GM18873 (cell line): ENCODE measurements at regions not wholly inside any gene's neighbourhood (a gene's known extent, or its start where the extent isn't known, plus 50 kb on each side); places are given as distances from the start of the nearest gene placed in this dataset.

Experiments used
- ATAC-seq: cut with Tn5 transposase; IDR thresholded peaks from one replicate; pipeline ENCODE4 v1.9.1; 2021; ENCODE audit warnings: mild to moderate bottlenecking, moderate library complexity, moderate number of reproducible peaks; ENCODE audit not compliant: unreplicated experiment, low FRiP score

DNA sequence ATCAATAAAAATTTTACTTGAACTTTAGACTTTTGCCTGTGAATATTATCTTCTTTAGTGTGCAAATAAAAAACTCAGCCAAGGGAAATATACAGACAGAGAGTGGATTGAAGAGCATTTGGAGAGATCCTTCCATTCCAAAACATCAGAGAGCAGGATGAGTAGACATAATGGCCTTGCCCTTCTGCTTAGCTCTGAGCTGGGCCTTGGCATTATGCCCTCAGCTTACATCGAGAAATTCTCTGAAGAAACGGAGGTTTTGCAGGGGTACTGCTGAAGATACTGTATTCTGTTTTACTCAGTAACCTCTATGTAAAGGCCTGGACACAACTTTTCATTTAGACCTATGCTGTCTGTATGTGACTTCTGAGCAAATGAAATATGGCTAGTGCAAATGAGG is 317.4 kb downstream of the STIM2 start:
- no peak for ATAC-seq

DNA sequence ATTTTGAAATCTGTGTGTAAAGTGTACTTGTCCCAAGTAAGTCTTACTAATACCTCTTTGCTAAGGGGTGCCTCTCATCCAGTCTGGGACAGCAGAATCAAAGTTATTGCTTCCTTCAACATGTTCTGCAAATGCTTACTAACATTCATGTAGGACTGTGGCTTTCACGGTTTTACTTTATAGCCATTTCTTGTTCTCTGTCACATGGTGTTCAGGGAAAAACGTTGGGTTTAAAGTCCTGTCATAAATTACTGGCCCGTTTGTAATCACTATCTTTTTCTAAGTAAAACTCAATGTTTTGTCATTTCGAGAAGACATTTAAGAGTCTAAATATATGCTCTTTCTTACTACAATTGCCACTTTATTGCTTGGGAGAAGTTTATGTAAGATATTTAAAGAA is 321.1 kb downstream of the STIM2 start:
- ATAC-seq, result no peak

DNA sequence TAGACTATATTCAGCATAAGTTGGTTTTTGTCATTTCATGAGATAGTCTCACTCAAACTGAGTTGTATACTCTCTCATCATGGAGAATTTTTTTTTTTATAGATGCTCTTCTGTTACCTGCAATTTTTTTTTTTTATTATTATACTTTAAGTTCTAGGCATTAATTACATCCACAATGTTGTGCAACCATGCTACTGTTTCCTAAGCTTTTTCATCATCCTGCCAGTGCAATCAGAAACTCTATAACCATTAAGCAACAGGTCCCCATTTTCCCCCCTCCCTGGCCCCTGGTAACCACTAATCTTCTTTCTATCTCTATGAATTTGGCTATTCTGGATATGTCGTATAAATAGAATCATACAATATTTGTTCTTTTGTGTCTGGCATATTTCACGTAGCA is 321.6 kb downstream of the STIM2 start:
- ATAC-seq, result no peak

GRCh38 chr4:27184508-27185155 is 324.0 kb downstream of the STIM2 start:
- no peak for ATAC-seq

- ATAC-seq, result no peak
These were observed 326.1 kb downstream of the STIM2 start for GRCh38 chr4:27186710-27187109.

DNA sequence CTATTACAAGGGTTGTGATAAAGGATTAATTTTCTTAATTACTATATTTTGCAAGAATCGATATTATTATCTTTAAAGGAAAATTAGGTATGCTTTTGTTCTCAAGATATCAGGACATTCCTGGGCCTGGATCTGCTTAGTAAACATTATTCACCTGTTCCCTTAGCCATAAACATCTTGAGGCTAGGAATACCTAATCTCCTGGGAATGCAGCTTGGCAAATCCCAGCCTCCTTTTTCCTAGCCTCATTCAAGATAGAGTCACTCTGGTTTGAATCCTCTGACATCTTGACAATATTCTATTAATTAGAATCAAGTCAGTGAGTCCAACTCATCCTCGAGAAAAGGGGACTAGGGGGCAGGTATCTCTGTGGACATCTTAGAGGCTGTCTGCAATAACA is 327.1 kb downstream of the STIM2 start:
- ATAC-seq, result no peak

DNA sequence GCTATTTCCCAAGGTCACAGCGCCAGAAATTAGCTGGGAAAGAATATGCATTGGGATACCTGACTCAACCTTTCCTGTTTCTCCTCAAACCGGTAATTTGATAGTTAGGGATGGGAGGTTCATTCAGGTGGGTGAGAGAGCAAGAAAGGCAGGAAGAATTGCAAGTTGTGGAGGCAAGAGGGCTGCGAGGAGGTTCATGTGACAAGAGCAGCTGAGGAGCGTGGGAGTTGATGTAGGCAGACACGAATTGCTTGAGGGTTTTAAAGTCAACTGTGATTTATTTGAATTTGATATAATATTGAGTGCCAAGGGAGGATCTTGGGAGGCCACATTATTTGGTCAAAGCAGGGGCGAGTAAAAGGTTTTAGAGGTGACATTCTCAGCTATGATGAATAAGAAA is 329.0 kb downstream of the STIM2 start:
- no peak for ATAC-seq

DNA sequence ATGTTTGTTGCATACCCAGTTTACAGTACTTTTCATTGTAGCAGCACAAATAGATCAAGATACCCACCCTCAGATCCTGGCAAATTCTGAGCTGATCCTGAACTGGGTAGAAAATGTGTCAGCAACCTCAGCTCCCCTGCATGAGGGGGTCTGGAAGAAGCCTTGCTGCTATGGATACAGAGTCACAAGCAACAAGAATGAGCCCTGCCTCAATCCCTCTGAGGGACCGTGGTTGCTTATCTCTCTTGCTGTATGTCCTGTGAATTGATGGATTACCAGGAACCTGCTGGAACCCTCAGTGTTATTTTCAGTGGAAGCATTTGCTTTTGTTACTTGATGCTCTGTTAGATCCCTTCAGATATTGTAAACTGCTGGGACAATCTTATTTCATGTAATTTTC is 331.0 kb downstream of the STIM2 start:
- no peak for ATAC-seq

DNA sequence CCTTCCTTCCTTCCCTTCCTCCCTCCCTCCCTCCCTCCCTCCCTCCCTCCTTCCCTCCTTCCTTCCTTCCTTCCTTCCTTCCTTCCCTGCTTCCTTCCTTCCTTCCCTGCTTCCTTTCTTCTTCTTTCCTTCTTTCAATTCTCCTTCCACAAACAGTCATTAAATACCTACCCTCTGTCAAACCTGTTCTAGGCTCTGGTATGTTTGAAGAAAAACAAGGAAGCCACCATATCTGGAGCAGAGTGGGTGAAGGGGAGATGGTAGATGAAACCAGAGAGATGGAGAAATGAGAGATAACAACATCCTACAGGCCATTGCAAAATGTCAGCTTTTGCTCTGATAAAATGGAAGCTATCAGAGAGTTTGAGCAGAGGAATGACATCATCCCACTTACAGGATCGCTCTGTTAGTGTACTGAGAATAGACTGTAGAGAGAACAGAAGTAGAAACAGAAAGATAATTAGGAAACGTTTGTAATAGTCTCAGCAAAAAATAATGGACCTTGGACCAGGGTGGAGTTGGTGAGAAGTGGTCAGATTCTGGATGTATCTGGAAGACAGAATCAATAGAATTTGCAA is 334.0 kb downstream of the STIM2 start:
- ATAC-seq, result no peak

DNA sequence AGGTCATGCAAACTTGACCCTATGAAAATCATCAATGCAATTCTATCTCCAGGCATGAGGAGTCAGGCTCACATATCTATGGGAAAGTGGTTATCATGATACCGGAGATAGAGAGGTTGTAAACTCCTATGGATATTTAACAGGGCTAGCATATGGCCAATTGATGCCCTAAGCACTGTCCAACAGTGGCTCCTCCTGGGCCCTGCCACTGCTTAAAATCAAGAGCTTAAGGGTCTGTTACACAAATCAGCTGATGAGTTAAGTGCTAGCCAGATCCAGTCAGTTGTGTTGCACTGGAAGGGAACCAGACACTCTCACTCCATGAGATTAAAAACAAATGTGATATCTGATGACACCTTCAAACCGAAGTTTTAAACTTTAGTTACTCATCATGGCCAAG is 337.6 kb downstream of the STIM2 start:
- ATAC-seq, result no peak

DNA sequence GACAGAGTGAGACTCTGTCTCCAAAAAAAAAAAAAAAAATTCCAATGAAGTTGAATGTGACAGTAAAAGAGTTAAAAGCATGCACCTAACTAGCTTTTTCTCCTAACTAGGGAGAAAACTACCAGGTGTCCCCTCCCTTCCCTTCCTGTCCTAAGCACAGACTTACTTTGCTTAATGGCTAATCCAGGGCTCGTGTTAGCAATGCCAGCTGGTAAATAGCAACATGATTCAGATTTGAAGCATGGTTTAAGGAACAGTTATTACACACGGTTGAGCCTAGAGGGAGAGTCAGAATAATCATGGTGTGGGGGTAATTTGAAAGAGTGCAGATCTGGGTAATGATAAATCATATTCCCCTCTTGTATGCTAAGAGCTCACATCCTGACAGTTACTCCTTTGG is 338.3 kb downstream of the STIM2 start:
- ATAC-seq, result no peak

DNA sequence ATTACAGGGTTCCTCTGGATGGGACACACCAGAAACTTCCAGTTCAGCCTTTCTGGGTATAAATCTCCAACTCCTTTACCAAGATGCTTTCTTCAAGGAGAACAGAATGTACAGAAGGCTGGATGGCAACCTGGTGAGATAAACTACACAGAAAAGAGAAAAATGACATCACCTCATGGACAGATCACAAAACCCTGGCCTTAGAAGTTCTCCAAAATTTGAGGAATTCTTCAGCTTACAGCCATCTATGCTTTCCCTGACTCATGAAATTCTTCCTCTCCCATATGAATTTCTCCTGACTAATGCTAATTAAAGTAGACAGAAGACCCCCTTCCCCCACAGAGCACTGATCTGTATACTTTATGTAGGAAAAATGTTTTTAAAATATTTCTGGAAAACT is 345.4 kb downstream of the STIM2 start:
- ATAC-seq, result no peak

DNA sequence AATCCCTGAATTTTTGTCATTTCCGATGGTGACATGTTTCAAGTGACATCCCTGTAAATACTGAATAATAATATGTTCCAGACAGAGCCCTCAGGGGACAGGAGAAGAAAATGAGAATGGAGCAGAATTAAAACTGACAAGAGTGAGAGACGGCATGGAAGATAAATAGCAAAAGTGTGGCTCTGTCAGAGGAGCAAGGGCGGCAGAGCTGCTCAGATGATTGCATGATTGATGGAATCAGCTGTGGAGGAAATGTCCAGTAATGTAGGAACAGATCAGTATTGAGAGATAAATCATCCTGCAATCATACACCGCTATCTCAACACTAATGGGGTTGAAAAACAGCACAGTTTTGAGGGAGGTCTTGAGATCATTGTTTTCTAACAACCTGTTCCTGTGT is 350.3 kb downstream of the STIM2 start:
- ATAC-seq, result no peak

DNA sequence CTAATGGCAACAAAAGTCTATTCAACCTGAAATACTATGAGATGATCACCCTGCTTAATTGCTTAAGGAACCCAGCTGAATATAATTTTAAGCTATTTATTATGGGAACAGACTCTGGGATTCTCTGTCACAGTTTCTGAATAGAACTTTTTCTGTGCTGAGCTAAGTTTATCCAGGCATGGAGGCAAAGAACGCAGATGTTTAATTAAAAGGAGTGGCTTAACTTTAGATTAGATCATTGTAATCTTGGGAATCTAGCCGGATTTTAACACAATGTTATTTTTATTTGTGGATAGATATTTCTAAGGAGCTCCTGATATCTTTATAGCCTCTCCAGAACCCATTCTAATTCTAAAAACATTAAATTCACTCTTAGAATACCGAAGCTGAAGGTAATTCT is 353.4 kb downstream of the STIM2 start:
- ATAC-seq, result no peak

GRCh38 chr4:27215220-27215826 is 354.7 kb downstream of the STIM2 start:
- ATAC-seq, result no peak

DNA sequence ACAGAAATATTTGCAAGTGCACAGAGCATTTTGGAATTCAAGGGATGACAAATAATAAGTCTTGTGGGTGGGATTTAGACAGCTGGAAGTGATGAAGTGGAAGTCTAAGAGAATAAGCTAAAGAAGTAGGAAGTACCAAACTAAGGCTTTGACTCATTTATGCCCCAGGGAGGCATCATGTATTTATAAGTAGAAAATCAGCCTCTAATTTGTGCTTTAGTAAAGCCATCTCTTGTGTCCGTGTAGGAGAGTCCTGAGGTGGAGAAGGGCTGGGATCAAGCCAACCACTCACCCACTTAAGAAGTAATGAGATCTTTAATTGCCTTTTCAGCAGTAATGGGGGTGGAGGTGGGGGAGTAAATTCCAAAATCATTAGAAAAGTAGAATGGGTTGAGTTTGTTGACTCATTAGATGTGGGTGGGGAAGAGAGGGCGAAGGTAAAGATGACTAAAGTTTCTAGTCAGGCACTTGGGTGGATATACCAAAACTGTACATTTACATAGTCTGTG is 356.7 kb downstream of the STIM2 start:
- ATAC-seq, result no peak

DNA sequence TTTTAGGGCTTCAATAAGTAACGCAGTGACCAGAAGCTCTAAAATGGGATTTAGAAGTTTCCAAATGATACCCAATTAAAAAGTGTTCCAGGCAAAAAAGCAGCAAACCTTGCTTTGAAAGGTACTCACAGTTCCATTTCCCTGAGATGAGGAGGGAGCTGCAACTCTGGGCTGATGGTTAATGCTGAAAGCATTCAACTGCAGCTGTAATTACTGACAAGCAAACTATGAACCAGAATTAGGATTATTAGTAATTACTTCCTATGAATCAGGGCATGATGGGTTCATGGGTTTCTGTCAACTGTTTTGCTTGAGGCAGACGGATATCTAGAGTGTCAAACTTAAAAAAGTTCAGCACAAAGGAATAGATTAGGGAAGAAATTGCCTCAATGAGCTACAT is 357.4 kb downstream of the STIM2 start:
- no peak for ATAC-seq

DNA sequence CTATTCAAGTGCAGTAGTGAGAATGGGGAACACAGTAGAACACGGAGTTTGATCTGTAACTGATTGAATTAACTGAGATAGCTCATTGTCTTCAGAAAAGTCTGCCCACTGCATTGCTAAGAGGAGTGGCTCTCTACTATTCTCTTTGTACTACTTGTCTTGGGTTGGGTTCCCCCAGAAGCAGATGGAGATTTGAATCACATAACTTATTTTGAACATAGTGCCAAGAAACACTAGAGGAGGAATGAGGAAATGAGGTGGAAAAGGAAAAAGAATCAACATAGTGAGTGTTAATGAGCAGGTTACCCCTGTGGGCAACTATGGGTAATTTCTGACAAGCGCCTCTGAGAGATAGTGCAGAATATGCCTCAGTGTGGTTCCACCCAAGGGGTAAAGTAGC is 362.7 kb downstream of the STIM2 start:
- ATAC-seq, result no peak

- ATAC-seq, result no peak
These were observed 372.9 kb downstream of the STIM2 start for GRCh38 chr4:27233531-27233930.

GRCh38 chr4:27234306-27234899 is 373.8 kb downstream of the STIM2 start:
- no peak for ATAC-seq

DNA sequence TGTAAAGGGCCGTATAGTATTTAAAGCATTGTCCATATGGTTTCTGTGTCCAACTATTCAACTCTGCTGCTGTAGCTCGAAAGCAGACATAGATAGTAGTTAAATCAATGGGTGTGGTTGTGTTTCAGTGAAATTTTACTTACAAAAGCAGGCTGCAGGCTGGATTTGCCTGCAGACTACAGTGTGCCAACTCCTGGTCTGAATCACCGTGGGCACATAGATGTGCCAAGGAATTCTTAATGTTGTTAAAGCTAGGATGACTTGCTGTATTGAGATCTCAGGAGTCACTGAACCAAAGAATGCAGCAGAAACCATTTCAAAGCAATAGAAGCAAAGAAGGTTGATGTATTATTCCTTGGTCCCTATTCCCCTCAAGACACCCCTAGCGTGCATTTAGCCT is 379.0 kb downstream of the STIM2 start:
- ATAC-seq, result no peak

DNA sequence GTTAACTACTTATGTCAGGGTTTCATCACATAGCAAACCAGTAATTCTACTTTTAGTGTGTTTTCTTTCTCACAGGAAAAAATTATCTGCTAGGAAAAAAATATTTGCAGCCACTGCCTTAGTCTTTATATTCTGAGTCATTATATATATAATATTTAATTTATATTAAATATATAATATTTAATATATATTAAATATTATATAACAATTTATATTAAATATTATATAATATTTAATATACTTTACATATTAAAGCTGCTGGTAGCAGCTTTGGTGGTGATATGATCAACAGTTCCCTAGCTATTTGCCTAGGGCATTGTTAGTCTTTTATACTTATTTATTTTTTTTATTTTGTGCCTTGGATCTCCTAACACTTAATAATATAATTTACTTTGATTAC is 381.6 kb downstream of the STIM2 start:
- ATAC-seq, result no peak
